Activated T-helper 1 cell treated with anti-CD3 and anti-CD28 coated beads, Interleukin-12 subunit alpha, Interleukin-12 subunit beta, Interleukin-2, Interleukin-4 antibody, amounts not matched to agents 30 ng/mL and 10 ng/mL and 1 ng/mL, durations not matched to agents 14 hours and 24 hours and 36 hours (primary cell): ENCODE measurements at regions not wholly inside any gene's neighbourhood (a gene's known extent, or its start where the extent isn't known, plus 50 kb on each side); places are given as distances from the start of the nearest gene placed in this dataset.
"Not testable (repeated sequence)": the region's sequence is repeated elsewhere in the genome, so short reads cannot be mapped to it uniquely, and the experiment has no call there.

ENCODE experiments used
- DNase-seq: peaks from one replicate; pipeline ENCODE4 v3.0.0; 2021; ENCODE audit warnings: low spot score
- H3K27ac Mint-ChIP-seq: one replicate; pipeline ENCODE4 v1.8.0; 2021; ENCODE audit warnings: mild to moderate bottlenecking, mixed read lengths
- H3K27me3 Mint-ChIP-seq: one replicate; pipeline ENCODE4 v1.8.0; 2022; ENCODE audit warnings: mild to moderate bottlenecking, moderate library complexity, mixed read lengths; ENCODE audit not compliant: insufficient read depth
- H3K36me3 Mint-ChIP-seq: one replicate; pipeline ENCODE4 v1.8.0; 2021; ENCODE audit warnings: low read depth, mixed read lengths
- H3K4me1 Mint-ChIP-seq: one replicate; pipeline ENCODE4 v1.8.0; 2021; ENCODE audit warnings: low read depth, mixed read lengths
- H3K4me3 Mint-ChIP-seq: one replicate; pipeline ENCODE4 v1.8.0; 2021; ENCODE audit warnings: mild to moderate bottlenecking, moderate library complexity, mixed read lengths
- H3K9me3 Mint-ChIP-seq: one replicate; pipeline ENCODE4 v1.8.0; 2021; ENCODE audit warnings: mixed read lengths
- intact Hi-C: fragments of 100-400 bp; cut with micrococcal nuclease; formaldehyde crosslinking; loops from one replicate; pipeline ENCODE4 v1.15.1; 2024

DNA sequence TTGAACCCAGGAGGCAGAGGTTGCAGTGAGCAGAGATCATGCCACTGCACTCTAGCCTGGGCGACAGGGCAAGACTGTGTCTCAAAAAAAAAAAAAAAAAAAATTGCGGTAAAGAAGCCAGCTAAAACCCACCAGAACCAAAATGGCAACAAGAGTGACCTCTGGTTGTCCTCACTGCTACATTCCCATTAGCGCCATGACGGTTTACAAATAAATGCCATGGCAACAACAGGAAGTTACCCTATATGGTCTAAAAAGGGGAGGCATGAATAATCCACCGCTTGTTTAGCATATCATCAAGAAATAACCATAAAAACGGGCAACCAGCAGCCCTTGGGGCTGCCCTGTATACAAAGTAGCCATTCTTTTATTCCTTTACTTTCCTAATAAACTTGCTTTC lies 242.4 kb downstream of the SKIDA1 start:
- H3K4me3 Mint-ChIP-seq, DNase-seq, H3K27ac Mint-ChIP-seq, H3K4me1 Mint-ChIP-seq, H3K36me3 Mint-ChIP-seq, H3K9me3 Mint-ChIP-seq, H3K27me3 Mint-ChIP-seq, intact Hi-C loops: not testable (repeated sequence)

DNA sequence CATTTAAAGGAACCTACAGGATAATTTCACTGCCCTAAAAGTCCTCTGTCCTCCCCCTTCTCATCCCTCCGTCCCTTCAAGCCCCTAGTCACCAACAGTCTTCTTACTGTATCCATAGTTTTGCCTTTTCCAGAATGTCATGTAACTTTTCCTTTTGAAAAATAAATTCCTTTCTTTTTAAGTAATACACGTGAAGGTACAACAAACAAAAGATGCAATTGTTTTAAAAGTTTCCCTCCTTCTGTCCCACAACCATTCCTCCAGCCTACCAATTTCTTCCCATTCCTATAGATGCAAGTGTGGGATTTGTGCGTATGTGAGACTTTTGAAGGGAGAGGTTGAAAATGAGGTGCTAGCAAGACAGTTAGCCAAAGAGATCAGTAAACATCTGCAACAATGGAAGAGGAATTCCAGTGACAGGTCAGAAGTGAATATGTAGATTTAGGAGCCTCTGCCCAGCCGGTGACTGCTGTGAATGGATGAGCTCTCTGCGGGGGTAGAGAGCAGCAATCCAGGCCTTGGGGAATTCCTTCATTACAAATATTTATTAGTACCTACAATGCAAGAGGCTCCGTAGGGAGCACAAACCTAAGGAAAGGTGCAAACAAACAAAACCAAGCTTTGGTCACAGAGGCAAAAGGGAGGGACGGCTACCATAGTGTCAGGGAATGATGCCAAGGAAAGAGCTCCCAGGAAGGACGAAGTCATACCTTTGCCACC lies 243.6 kb downstream of the SKIDA1 start:
- Mint-ChIP-seq H3K27me3 (no peaks in the 10 kb centered on the region), H3K4me1 (no peaks in the 10 kb centered on the region), H3K36me3 (no peaks in the 10 kb centered on the region), H3K9me3 (no peaks in the 10 kb centered on the region), H3K27ac (no peak overlapping the region), H3K4me3 (no peak overlapping the region)
- intact Hi-C loops: no loop called here
- no peak for DNase-seq

DNA sequence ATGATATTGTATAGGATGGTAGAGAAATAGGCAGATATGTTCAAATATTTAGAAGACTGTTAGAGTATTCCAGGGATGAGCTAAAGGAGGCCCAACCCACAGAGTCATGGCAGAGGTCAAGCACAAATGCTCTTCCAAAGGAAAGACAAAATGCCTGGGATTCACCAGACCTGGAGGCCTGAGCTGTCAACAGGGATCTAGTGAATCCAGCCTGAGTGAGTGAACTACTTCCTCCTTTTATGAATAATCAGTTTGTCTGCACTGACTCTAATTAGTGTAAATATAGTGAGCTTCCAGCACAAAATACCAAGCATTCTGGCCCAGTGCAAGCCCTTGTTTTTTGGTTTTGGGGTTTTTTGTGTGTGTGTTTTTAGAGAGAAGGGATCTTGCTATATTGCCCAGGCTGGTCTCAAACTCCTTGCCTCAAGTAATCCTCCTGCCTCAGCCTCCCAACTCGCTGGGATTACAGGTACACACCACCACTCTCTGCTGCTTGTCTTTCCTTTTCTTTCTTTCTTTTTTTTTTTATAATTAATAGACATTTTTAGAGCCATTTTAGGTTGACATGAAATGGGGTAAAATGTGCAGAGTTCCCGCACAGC lies 244.4 kb downstream of the SKIDA1 start:
- Mint-ChIP-seq H3K36me3 (no peaks in the 10 kb centered on the region), H3K4me1 (no peaks in the 10 kb centered on the region), H3K4me3 (no peak overlapping the region), H3K27me3 (no peaks in the 10 kb centered on the region), H3K9me3 (no peaks in the 10 kb centered on the region), H3K27ac (no peak overlapping the region)
- DNase-seq: no peak
- intact Hi-C loops: no loop called here

DNA sequence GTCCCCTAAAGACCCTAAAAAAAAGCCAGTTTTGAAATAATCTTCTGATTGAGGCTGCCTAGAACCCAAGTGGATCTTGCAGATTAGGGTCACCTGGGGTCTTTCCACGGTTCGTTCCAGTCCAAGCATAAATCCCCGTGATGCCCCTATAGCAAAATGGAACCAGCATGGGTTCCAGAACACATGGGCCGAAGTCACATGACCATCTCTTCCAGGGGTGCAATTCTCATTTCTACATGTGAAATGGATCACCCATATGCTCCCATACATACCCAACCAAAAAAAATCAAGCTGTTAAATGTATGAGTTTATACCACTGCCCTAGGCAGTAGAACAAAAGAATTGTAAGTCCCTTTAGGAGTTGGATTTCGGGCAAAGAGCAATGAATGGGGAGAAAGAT lies 245.4 kb downstream of the SKIDA1 start:
- intact Hi-C loops: no loop called here
- Mint-ChIP-seq H3K27ac (no peak overlapping the region), H3K4me3 (no peak overlapping the region), H3K4me1 (no peaks in the 10 kb centered on the region), H3K27me3 (no peaks in the 10 kb centered on the region), H3K9me3 (no peaks in the 10 kb centered on the region), H3K36me3 (no peaks in the 10 kb centered on the region)
- DNase-seq: no peak

DNA sequence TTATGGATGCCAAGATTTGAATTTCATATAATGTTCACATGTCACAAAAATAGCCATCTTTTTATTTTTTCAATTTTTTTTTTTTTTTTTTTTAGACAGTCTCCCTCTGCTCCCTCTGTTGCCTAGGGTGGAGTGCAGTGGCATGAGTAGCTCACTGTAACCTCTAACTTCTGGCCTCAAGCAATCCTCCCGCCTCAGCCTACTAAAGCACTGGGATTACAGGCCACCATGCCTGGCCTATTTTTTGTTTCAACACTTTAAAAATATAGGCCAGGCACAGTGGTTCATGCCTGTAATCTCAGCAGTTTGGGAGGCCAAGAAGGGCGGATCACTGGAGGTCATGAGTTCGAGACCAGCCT lies 246.3 kb downstream of the SKIDA1 start:
- DNase-seq: no peak

DNA sequence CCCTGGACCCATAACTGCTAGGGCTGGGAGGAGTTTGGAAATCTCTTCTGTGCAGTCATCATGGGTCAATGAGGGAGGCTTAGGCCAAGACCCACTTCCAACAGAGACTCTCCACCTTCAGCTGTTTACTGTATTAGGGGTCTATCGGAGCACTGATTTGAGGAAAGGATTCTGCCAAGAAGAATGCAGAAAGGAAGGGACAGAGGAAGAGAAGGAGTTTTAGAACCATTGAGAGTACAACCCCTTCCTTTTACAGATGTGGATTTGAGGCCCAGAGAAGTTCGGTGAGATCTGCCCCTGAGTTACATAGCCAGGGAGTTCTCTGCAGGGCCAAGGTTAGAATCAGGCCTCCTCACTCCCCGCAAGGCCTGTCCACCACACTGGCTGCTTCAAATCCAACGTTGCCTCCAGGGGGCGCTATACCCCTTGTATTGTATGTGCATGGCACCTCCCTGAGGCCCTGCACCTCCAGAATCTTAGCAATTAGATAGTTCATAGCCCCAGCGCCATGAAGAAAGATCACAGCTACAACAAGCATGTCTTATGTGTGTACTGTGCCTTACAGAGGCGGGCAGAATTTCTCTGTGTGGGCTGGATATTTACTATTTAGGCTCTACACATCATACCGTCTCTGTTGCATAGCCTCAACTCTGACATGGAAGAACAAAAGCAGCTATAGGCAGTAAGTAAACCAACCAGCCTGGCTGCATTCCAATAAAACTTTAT lies 246.8 kb downstream of the SKIDA1 start:
- H3K27me3 Mint-ChIP-seq: peaks cover 3% of the 10 kb centered on the region
- H3K4me1 Mint-ChIP-seq: no peaks in the 10 kb centered on the region
- DNase-seq: peak; percentile 39
- no peaks in the 10 kb centered on the region for H3K36me3 Mint-ChIP-seq
- no peaks in the 10 kb centered on the region for H3K9me3 Mint-ChIP-seq
- no peak overlapping the region for H3K4me3 Mint-ChIP-seq
- intact Hi-C loops: loop anchor here (1.0 to 10.0 kb wide), 2 partner anchors 216 to 675 kb away; no protein-coding TSS in a partner anchor
- peak overlapping the region; percentile 27 for H3K27ac Mint-ChIP-seq

More for the DNA sequence above, 246.3 kb downstream of the SKIDA1 start:
- Mint-ChIP-seq H3K27ac (no peak overlapping the region), H3K36me3 (no peaks in the 10 kb centered on the region), H3K27me3 (no peaks in the 10 kb centered on the region), H3K4me3 (no peak overlapping the region), H3K4me1 (no peaks in the 10 kb centered on the region), H3K9me3 (no peaks in the 10 kb centered on the region)
- intact Hi-C loops: loop anchor here (10.0 kb wide), 1 partner anchor 216 kb away; no protein-coding TSS in a partner anchor

DNA sequence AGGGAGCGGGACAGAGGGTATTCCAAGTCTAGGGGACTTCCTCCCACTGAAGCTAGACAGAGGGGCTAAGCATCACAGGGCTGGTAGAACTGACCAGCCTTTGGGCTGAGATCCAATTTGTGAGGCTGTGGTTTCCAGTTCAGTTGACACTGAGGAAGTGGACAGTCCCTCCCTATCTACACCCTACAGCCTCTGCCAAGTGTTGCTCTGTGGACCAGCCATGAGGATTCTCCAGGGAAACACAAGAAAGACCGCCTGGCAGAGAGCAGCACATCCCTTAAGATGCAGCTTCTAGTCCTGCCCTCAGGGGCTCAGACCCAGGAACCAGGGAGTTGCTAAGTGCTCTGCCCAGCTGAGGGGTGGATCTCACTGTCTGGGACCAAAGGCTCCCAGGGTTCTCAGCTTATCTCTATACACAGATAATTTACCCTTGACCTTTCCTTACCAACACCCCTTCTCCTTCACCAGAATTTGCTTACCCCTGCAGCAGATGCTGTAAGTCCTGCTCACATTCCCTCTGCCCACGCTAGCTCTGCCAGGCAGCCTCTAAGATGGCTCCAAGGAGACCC lies 252.0 kb downstream of the SKIDA1 start:
- Mint-ChIP-seq H3K27ac (no peak overlapping the region), H3K4me3 (no peak overlapping the region), H3K4me1 (no peaks in the 10 kb centered on the region), H3K9me3 (peaks cover 3% of the 10 kb centered on the region), H3K36me3 (no peaks in the 10 kb centered on the region), H3K27me3 (peaks cover 3% of the 10 kb centered on the region)
- no peak for DNase-seq
- intact Hi-C loops: loop anchor here (10.0 kb wide), 1 partner anchor 221 kb away; no protein-coding TSS in a partner anchor

DNA sequence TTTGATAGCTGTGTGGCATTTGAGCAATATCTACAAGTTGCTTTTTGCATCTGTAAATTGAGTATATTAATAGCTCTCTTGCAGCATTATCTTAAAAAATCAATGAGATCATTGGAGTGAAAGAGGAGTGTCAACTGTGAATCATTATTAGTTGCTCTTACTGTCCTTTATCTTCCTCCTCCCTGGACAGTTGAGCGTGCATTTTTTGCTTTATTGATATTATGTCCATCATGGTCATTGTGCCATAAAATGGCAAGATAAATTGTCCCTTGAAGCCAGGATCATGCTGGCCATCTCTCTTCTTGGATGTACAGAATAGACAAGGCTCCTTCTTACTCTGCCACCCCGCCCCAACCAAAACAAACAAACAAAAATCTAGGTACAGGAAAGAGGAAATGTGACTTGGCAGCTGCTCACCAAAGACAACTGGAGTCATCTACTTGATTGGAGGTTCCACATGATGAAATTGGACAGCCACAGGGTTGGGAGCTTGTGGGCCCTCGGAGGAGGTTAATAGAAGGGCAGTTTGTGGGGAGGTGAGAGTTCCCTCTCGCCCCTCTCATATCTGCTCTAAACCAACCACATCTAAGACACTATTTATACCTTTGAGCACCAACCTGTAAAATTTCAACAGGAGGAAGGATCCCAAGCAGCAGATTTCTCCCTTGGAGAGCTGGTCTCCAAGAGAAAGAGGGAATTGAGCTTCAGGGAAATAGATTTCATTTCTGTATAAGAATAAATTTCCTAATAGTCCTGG lies 252.7 kb downstream of the SKIDA1 start:
- Mint-ChIP-seq H3K27me3 (peaks cover 3% of the 10 kb centered on the region), H3K4me1 (no peaks in the 10 kb centered on the region), H3K27ac (no peak overlapping the region), H3K4me3 (no peak overlapping the region), H3K9me3 (peaks cover 3% of the 10 kb centered on the region), H3K36me3 (no peaks in the 10 kb centered on the region)
- DNase-seq: no peak
- intact Hi-C loops: loop anchor here (10.0 kb wide), 1 partner anchor 222 kb away; no protein-coding TSS in a partner anchor

DNA sequence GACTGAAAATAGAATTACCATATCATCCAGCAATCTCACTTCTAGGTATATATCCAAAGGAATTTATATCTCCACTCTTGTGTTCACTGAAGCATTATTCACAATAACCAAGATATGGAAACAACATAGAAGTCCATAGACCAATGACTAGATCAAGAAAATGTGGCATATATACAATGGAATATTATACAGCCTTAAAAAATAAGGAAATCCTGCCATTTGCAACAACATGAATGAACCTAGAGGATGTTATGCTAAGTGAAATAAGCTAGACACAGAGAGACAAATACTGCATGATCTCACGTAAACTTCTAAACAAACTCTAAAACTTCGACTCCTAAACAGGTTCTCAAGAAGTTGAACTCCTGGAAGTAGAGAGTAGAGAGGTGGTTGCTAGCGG lies 254.5 kb downstream of the SKIDA1 start:
- H3K27ac Mint-ChIP-seq: no peak overlapping the region
- peaks cover 3% of the 10 kb centered on the region for H3K9me3 Mint-ChIP-seq
- H3K36me3 Mint-ChIP-seq: no peaks in the 10 kb centered on the region
- intact Hi-C loops: loop anchor here (10.0 kb wide), 1 partner anchor 224 kb away; no protein-coding TSS in a partner anchor
- DNase-seq: no peak
- no peak overlapping the region for H3K4me3 Mint-ChIP-seq
- H3K27me3 Mint-ChIP-seq: peaks cover 3% of the 10 kb centered on the region
- H3K4me1 Mint-ChIP-seq: no peaks in the 10 kb centered on the region

DNA sequence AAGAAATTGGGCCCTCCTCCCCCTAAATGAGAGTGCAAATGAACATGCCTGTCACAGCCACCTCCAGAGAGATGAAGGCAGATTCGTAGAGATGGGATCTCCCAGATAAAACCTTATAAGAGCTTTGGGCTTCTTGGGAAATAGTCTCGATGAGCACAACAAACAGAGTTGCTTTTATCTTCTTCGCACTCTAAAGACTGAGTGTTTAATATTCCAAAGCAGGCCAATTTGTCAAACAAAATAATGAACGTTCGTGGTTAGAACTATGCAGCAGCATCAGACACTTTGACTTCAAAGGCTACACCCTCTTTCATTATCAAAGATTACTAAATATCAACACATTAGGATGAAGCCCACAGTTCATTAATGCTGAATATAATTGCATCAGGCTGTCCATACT lies 256.2 kb downstream of the SKIDA1 start:
- intact Hi-C loops: no loop called here
- H3K27ac Mint-ChIP-seq: no peak overlapping the region
- H3K36me3 Mint-ChIP-seq: no peaks in the 10 kb centered on the region

DNA sequence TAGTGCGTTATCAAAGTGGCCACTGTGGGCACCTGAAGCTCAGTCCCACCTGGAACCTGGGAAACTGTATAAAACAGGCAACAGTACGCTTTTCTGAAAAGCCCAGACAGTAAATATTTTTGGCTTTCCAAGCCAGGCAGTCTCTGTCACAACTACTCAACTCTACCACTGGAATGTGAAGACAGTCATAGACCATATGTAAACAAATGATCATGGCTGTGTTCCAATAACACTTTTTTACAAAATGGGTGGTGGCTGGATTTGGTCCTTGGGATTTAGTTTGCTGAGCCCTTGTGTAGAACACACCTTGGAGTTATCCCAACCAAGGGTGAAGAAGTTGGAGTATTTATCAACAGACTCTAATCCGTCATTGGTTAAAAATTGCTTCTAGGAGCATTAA lies 259.9 kb downstream of the SKIDA1 start:
- intact Hi-C loops: no loop called here
- H3K27me3 Mint-ChIP-seq: no peaks in the 10 kb centered on the region
- no peaks in the 10 kb centered on the region for H3K4me1 Mint-ChIP-seq
- no peak overlapping the region for H3K27ac Mint-ChIP-seq
- no peak overlapping the region for H3K4me3 Mint-ChIP-seq
- H3K36me3 Mint-ChIP-seq: no peaks in the 10 kb centered on the region
- no peak for DNase-seq
- H3K9me3 Mint-ChIP-seq: peaks cover 1% of the 10 kb centered on the region

More for the DNA sequence above, 256.2 kb downstream of the SKIDA1 start:
- H3K27me3 Mint-ChIP-seq: peaks cover 3% of the 10 kb centered on the region
- DNase-seq: no peak
- H3K4me1 Mint-ChIP-seq: no peaks in the 10 kb centered on the region
- H3K9me3 Mint-ChIP-seq: peaks cover 3% of the 10 kb centered on the region
- no peak overlapping the region for H3K4me3 Mint-ChIP-seq

DNA sequence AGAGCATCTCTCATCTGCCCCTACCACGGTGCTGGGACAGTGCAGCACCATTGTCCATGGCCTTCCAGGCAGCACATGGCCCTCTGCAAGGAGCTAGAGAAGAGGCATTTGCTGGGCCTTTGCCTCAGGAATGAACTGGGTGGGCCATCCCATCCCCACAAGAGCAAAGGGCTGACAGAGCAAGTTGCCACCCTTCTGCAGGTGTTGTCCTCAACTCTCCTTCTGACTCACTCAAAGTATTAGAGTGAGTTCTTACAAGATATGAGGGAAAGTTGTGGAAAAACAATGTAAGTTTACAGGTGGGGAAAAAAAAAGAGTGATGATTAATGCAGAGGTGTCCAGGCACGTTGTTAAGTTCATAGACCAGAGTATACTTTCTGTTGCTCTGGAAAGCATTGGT lies 261.2 kb downstream of the SKIDA1 start:
- H3K9me3 Mint-ChIP-seq: no peaks in the 10 kb centered on the region

More for the DNA sequence above, 261.2 kb downstream of the SKIDA1 start:
- no peaks in the 10 kb centered on the region for H3K4me1 Mint-ChIP-seq
- H3K36me3 Mint-ChIP-seq: no peaks in the 10 kb centered on the region
- no peak overlapping the region for H3K27ac Mint-ChIP-seq
- DNase-seq: no peak
- no peaks in the 10 kb centered on the region for H3K27me3 Mint-ChIP-seq
- intact Hi-C loops: no loop called here
- no peak overlapping the region for H3K4me3 Mint-ChIP-seq
